Gastrocnemius medialis (tissue), 4 donors: ENCODE measurements at regions not wholly inside any gene's neighbourhood (a gene's known extent, or its start where the extent isn't known, plus 50 kb on each side); places are given as distances from the start of the nearest gene placed in this dataset.

Experiments
- ATAC-seq, 2 donors: fragments of 150-250 bp; one replicate each; pipeline ENCODE4 v1.9.1; 2016
- DNase-seq, 2 donors: peaks; one replicate each; pipeline ENCODE4 v3.0.0-alpha.2; 2019
- H3K27ac ChIP-seq, 4 donors: fragments of 200-600 bp; sonication (generic); 1 replicate in 1 of 4; 2 replicates in 3 of 4; pipeline ENCODE4 v1.5.1; 2016 to 2018; ENCODE audit warnings: mild to moderate bottlenecking in 2 of 4, moderate library complexity in 1 of 4
- H3K27me3 ChIP-seq, 3 donors: fragments of 200-600 bp; sonication (generic) in 2 of 3; 1 replicate in 1 of 3; 2 replicates in 2 of 3; pipeline versions ENCODE4 v1.5.1 to v1.6.0; 2016 to 2019; ENCODE audit warnings: mild to moderate bottlenecking in 1 of 3, moderate library complexity in 1 of 3
- H3K36me3 ChIP-seq, 2 donors: fragments of 200-600 bp; sonication (generic) in 1 of 2; one replicate each; pipeline ENCODE4 v1.5.1; 2017 to 2018
- H3K4me1 ChIP-seq, 2 donors: fragments of 200-600 bp; sonication (generic) in 1 of 2; one replicate each; pipeline ENCODE4 v1.5.1; 2016 to 2017; ENCODE audit warnings: mild to moderate bottlenecking in 2 of 2
- H3K4me3 ChIP-seq, 4 donors: fragments of 200-600 bp; sonication (generic) in 3 of 4; 1 replicate in 1 of 4; 2 replicates in 3 of 4; pipeline ENCODE4 v1.5.1; 2016 to 2019; ENCODE audit warnings: mild to moderate bottlenecking in 2 of 4
- H3K9me3 ChIP-seq, 3 donors: fragments of 200-600 bp; sonication (generic) in 2 of 3; 1 replicate in 1 of 3; 2 replicates in 2 of 3; pipeline ENCODE4 v1.5.1; 2016 to 2019
- POLR2A ChIP-seq, 2 donors: fragments of 450-650 bp; IDR thresholded peaks; one replicate each; pipeline ENCODE4 v1.6.1; 2017; ENCODE audit warnings: antibody characterized with exemption in 2 of 2, mild to moderate bottlenecking in 2 of 2, moderate library complexity in 2 of 2
- in situ Hi-C, 4 donors: fragments of 200-750 bp; cut with MboI; loops; one replicate each; pipeline versions ENCODE4 v1.15.0 to v1.8.0; 2017; ENCODE audit warnings: low sequenced_read_pairs in 4 of 4
- intact Hi-C: fragments of 100-400 bp; cut with DNase I; formaldehyde crosslinking; loops from one replicate; pipeline ENCODE4 v1.15.1; 2023; ENCODE audit warnings: low total_unique reads
- TF ChIP-seq, protein P1 (sequence below), 5 experiments: fragments of 450-650 bp in 3 of 5; fragments of 200-600 bp in 2 of 5; sonication (generic) in 2 of 5; IDR thresholded peaks in 4 of 5; conservative IDR thresholded peaks in 1 of 5; 1 replicate in 4 of 5; 2 replicates in 1 of 5; pipeline ENCODE4 v1.5.1; 2016 to 2019; ENCODE audit warnings: antibody characterized with exemption in 5 of 5, mild to moderate bottlenecking in 3 of 5, moderate library complexity in 3 of 5

DNA sequence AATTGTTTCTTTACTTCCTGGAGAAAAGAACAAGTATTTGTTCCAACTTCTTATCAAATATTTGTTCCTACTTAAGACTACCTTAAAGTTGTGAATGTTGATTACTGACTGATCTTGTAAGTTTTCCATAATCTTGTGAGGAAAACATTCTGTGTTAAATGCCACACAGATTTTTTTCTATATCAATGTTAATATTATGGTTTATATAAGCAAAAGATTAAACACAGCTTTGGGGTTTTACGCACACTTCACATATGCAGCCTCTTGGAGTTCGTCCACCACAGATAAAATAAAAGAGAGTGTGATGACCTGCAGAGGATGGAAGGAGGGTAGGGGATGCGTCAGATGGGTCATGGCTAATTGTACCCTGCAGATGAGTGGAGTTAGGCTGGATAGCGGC is 780.0 kb upstream of the SALL3 start:
- in situ Hi-C loops (no loop called here), intact Hi-C loops (no loop called here)

DNA sequence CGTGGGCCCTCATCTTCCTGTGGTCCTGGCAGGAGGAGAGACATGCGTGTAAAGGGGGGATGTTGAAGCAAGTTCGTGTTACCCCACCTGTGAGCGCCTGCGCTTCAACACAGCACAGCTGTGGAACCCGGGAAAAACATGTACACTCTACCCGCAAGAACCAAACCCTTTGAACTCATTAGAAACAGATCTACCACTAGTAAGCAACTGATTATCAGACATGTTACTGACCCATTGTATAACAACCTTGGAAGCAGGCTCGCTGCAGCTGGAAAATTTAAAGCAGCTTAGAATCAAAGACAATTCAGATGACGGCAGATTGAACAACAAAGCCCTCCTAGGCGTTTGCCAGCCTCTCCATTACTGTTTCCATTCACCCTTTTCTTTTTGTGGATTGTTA is 771.7 kb upstream of the SALL3 start:
- no peak overlapping the region for H3K27ac ChIP-seq
- H3K27me3 ChIP-seq = no peaks in the 10 kb centered on the region
- no peaks in the 10 kb centered on the region for H3K4me1 ChIP-seq
- H3K36me3 ChIP-seq = no peaks in the 10 kb centered on the region
- intact Hi-C loops = no loop called here
- TF ChIP-seq POLR2A (IDR thresholded peaks at IDR 0.05) = no peak
- ATAC-seq (no peak), DNase-seq (no peak)
- no peak overlapping the region for H3K4me3 ChIP-seq
- no peaks in the 10 kb centered on the region for H3K9me3 ChIP-seq
- in situ Hi-C loops = no loop called here

More for the DNA sequence above, 780.0 kb upstream of the SALL3 start:
- Histone ChIP-seq H3K36me3 (no peaks in the 10 kb centered on the region), H3K9me3 (no peaks in the 10 kb centered on the region), H3K27ac (no peak overlapping the region), H3K27me3 (no peaks in the 10 kb centered on the region), H3K4me3 (no peak overlapping the region), H3K4me1 (no peaks in the 10 kb centered on the region)
- TF ChIP-seq POLR2A (IDR thresholded peaks at IDR 0.05) = no peak
- TF ChIP-seq, protein P1, sequence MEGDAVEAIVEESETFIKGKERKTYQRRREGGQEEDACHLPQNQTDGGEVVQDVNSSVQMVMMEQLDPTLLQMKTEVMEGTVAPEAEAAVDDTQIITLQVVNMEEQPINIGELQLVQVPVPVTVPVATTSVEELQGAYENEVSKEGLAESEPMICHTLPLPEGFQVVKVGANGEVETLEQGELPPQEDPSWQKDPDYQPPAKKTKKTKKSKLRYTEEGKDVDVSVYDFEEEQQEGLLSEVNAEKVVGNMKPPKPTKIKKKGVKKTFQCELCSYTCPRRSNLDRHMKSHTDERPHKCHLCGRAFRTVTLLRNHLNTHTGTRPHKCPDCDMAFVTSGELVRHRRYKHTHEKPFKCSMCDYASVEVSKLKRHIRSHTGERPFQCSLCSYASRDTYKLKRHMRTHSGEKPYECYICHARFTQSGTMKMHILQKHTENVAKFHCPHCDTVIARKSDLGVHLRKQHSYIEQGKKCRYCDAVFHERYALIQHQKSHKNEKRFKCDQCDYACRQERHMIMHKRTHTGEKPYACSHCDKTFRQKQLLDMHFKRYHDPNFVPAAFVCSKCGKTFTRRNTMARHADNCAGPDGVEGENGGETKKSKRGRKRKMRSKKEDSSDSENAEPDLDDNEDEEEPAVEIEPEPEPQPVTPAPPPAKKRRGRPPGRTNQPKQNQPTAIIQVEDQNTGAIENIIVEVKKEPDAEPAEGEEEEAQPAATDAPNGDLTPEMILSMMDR (IDR thresholded peaks at IDR 0.05 in 4 of 5, conservative IDR thresholded peaks at IDR 0.05 in 1 of 5) = no peak
- DNase-seq (no peak), ATAC-seq (no peak)

GRCh38 chr18:78208461-78208860 is 771.2 kb upstream of the SALL3 start:
- ATAC-seq (no peak), DNase-seq (no peak)
- no peak overlapping the region for H3K4me3 ChIP-seq
- no peaks in the 10 kb centered on the region for H3K4me1 ChIP-seq
- H3K27ac ChIP-seq = no peak overlapping the region
- intact Hi-C loops = no loop called here
- no peaks in the 10 kb centered on the region for H3K9me3 ChIP-seq
- H3K27me3 ChIP-seq = no peaks in the 10 kb centered on the region
- in situ Hi-C loops = no loop called here
- TF ChIP-seq, protein P1 (IDR thresholded peaks at IDR 0.05 in 4 of 5, conservative IDR thresholded peaks at IDR 0.05 in 1 of 5) = no peak
- no peak for TF ChIP-seq POLR2A (IDR thresholded peaks at IDR 0.05)
- no peaks in the 10 kb centered on the region for H3K36me3 ChIP-seq

DNA sequence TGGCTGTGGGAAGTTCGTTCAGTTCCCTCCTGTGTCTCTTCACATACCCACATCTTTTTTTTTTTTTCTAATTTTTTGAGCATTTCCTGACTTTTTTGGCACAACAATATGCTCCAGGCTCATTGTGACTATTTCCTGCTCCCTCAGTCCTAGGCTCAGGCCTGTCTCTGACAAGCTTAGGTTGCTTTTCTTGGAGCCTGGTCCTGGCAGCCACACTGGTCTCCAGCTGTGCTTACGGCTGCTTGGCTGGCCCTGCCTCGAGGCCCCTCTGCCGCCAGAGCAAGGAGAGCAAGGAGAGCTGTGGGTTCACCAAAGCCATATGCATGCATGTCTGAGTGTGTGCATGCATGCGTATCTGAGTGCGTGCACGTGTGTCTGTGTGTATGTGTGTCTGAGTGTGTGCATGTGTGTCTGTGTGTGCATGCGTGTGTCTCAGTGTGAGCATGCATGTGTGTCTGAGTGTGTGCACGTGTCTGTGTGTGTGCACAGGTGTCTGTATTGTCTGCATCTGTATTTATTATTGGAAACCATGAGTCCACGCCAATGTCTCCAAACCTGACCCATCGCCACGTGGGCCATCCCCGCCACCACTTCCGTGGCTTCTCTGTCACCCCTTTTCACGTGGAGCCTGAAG is 766.1 kb upstream of the SALL3 start:
- in situ Hi-C loops = no loop called here
- Histone ChIP-seq H3K36me3 (no peaks in the 10 kb centered on the region), H3K4me3 (no peak overlapping the region), H3K9me3 (no peaks in the 10 kb centered on the region), H3K4me1 (no peaks in the 10 kb centered on the region), H3K27ac (no peak overlapping the region), H3K27me3 (no peaks in the 10 kb centered on the region)
- ATAC-seq (no peak), DNase-seq (no peak)
- TF ChIP-seq POLR2A (IDR thresholded peaks at IDR 0.05) = no peak
- TF ChIP-seq, protein P1 (IDR thresholded peaks at IDR 0.05 in 4 of 5, conservative IDR thresholded peaks at IDR 0.05 in 1 of 5) = no peak
- intact Hi-C loops = no loop called here

DNA sequence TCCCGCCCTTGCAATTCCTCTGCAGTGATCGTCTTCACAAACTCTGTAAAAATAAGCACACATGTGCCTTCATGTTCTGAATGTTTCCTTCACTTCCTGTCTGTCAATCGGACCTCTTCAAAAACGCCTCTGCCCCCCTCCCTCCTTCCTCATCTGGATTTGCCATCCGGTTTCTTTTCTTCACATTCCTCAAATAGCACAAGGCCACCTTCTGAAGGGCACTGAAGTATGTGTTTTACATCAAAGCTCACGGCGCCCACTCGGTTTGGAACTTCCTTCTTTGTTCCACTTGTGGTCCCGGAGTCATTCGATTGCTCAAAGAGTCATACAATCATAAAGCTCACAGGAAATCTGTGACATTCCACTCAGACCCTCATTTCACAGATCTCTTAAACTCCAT is 758.1 kb upstream of the SALL3 start:
- DNase-seq (no peak), ATAC-seq (no peak)
- no peak overlapping the region for H3K27ac ChIP-seq
- no peaks in the 10 kb centered on the region for H3K9me3 ChIP-seq
- H3K4me1 ChIP-seq = no peaks in the 10 kb centered on the region
- H3K36me3 ChIP-seq = no peaks in the 10 kb centered on the region
- intact Hi-C loops = no loop called here
- no peak for TF ChIP-seq POLR2A (IDR thresholded peaks at IDR 0.05)
- TF ChIP-seq, protein P1 (IDR thresholded peaks at IDR 0.05 in 4 of 5, conservative IDR thresholded peaks at IDR 0.05 in 1 of 5) = no peak
- in situ Hi-C loops = no loop called here
- no peak overlapping the region for H3K4me3 ChIP-seq
- no peaks in the 10 kb centered on the region for H3K27me3 ChIP-seq
